Calu3 (cell line): ENCODE measurements at regions not wholly inside any gene's neighbourhood (a gene's known extent, or its start where the extent isn't known, plus 50 kb on each side); places are given as distances from the start of the nearest gene placed in this dataset.

ENCODE experiments used
- BruUV-seq: library from RNA; stranded (reverse); fragments of 400-500 nt; replicated peaks from 2 replicates; lab custom pipeline; 2021; lab: Mats Ljungman, UMichigan
- CTCF ChIA-PET: fragments of 300-600 bp; sonication (Branson Sonifier 250); formaldehyde crosslinking; loops from one replicate; lab custom pipeline; 2022; ENCODE audit warnings: antibody characterized with exemption; lab: Charles Lee
- DNase-seq: peaks from one replicate; pipeline ENCODE4 v3.0.0; 2022
- H3K27ac Mint-ChIP-seq: one replicate; pipeline ENCODE4 v1.8.0; 2022; ENCODE audit warnings: mixed read lengths; ENCODE audit not compliant: unreplicated experiment
- H3K27me3 Mint-ChIP-seq: one replicate; pipeline ENCODE4 v1.8.0; 2022; ENCODE audit warnings: mixed read lengths; ENCODE audit not compliant: unreplicated experiment
- H3K36me3 Mint-ChIP-seq: one replicate; pipeline ENCODE4 v1.8.0; 2022; ENCODE audit warnings: mild to moderate bottlenecking, moderate library complexity, mixed read lengths; ENCODE audit not compliant: insufficient read depth, unreplicated experiment
- H3K4me1 Mint-ChIP-seq: one replicate; pipeline ENCODE4 v1.8.0; 2022; ENCODE audit warnings: mild to moderate bottlenecking, low read depth, mixed read lengths; ENCODE audit not compliant: unreplicated experiment
- H3K4me3 Mint-ChIP-seq: one replicate; pipeline ENCODE4 v1.8.0; 2022; ENCODE audit warnings: mild to moderate bottlenecking, low read depth, moderate library complexity, mixed read lengths; ENCODE audit not compliant: unreplicated experiment
- H3K9me3 Mint-ChIP-seq: one replicate; pipeline ENCODE4 v1.8.0; 2022; ENCODE audit warnings: low read depth, mixed read lengths; ENCODE audit not compliant: unreplicated experiment
- CTCF ChIP-seq: fragments of 200-600 bp; IDR thresholded peaks from one replicate; pipeline ENCODE4 v1.8.0; 2022; ENCODE audit warnings: antibody characterized with exemption; ENCODE audit not compliant: unreplicated experiment
- intact Hi-C: fragments of 100-400 bp; cut with micrococcal nuclease; formaldehyde crosslinking; loops from one replicate; pipeline ENCODE4 v1.10.0; 2022; ENCODE audit not compliant: unreplicated experiment

DNA sequence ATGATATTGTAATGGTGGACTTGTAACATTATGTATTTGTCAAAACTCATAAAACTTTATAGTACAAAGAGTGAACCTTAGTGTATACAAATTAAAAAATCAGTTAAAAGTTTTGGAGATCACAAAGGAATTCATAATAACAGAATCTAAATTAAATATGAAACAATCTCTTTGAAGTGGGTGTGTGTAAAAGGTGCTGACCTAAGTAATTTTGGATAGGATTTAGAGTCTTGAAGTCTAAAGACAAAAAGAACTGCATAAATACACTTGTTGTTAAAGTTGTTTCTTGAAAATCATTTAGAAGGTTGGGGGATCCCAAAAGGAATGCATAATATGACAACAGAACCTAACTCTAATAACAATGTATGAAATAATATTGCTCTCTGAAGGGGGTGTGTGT, 295.5 kb downstream of the PRR16 start:
- Mint-ChIP-seq H3K4me1 (no peaks in the 10 kb centered on the region), H3K4me3 (no peak overlapping the region), H3K27ac (no peak overlapping the region), H3K27me3 (no peaks in the 10 kb centered on the region), H3K36me3 (no peaks in the 10 kb centered on the region), H3K9me3 (peaks cover 2% of the 10 kb centered on the region)
- CTCF ChIA-PET = no interaction called here
- no peak for DNase-seq
- intact Hi-C loops = no loop called here
- no peak for TF ChIP-seq CTCF
- BruUV-seq = no TSS peak

DNA sequence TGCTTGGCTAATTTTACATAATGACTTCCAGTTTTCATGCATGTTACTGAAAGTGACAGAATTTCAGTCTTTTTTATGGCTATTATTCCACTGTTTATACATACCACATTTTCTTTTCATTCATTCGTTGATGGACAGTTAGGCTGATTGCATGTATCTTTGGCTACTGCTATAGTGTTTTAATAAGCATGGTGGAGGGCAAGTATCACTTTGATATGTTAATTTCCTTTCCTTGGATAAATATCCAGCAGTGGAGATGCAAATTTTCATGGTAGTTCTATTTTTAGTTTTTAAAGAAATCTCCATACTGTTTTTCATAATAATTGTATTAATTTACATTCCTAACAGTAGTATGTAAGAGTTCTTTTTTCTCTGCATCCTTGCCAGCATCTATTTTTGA, 297.9 kb downstream of the PRR16 start:
- Mint-ChIP-seq H3K9me3 (no peaks in the 10 kb centered on the region), H3K27ac (no peak overlapping the region), H3K4me3 (no peak overlapping the region), H3K27me3 (no peaks in the 10 kb centered on the region), H3K36me3 (no peaks in the 10 kb centered on the region), H3K4me1 (no peaks in the 10 kb centered on the region)
- TF ChIP-seq CTCF = no peak
- CTCF ChIA-PET = no interaction called here
- no TSS peak for BruUV-seq
- intact Hi-C loops = no loop called here
- no peak for DNase-seq

GRCh38 chr5:120765189-120765588, 301.1 kb downstream of the PRR16 start:
- no peaks in the 10 kb centered on the region for H3K27me3 Mint-ChIP-seq
- CTCF ChIA-PET = no interaction called here
- no peaks in the 10 kb centered on the region for H3K4me1 Mint-ChIP-seq
- H3K27ac Mint-ChIP-seq = no peak overlapping the region
- DNase-seq = no peak
- intact Hi-C loops = no loop called here
- no peak for TF ChIP-seq CTCF
- no TSS peak for BruUV-seq
- H3K36me3 Mint-ChIP-seq = no peaks in the 10 kb centered on the region
- H3K9me3 Mint-ChIP-seq = no peaks in the 10 kb centered on the region
- H3K4me3 Mint-ChIP-seq = no peak overlapping the region

DNA sequence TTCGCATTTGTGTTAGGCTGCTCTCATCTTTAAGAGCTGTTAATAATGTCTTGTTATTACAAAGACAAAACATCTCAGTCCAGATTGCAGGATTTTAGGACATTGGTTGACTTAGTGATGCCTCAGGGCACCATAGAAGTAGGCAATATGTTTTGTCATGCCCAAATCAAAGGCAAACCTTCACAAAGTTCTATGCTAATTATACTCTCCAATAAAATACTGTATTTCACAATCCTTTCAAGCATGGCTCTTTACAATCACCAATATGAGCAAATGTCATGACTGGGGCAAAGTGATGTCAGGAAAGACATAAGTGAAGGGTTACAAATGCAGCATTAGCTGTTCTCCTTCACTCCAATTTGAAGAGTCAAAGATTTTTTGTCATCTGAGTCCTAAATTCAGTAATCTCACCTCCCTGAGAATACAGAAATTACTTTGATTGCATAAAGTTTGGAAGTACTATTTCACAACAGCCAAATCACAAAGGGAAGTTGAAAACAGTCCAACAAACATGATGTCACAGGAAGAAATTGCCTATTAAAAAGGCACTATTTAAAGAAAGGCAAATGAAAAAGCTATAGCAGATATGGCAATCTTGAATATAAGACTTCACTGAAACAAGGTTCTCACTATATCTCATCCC, 303.2 kb downstream of the PRR16 start:
- BruUV-seq = no TSS peak
- Mint-ChIP-seq H3K4me1 (no peaks in the 10 kb centered on the region), H3K27me3 (no peaks in the 10 kb centered on the region), H3K27ac (no peak overlapping the region), H3K9me3 (no peaks in the 10 kb centered on the region), H3K4me3 (no peak overlapping the region), H3K36me3 (no peaks in the 10 kb centered on the region)
- intact Hi-C loops = no loop called here
- no peak for DNase-seq
- CTCF ChIA-PET = no interaction called here
- TF ChIP-seq CTCF = no peak
